ENCODE measurements at regions not wholly inside any gene's neighbourhood (a gene's known extent, or its start where the extent isn't known, plus 50 kb on each side); places are given as distances from the start of the nearest gene placed in this dataset.

GRCh38 chr18:44562986-44563385 is 117.7 kb upstream of the SETBP1 start:
- WGBS (ENCODE audit: extremely low coverage, insufficient coverage, insufficient read length) = no CpG with 5 or more reads among the region's 1 CpG
- Histone ChIP-seq H3K4me2 (ENCODE audit: low read length) (no peak overlapping the region), H4K12ac (ENCODE audit: low read depth, low read length) (no peak overlapping the region), H3K18ac (ENCODE audit: low read length) (no peak overlapping the region), H3K79me2 (ENCODE audit: control insufficient read depth, insufficient read depth, low read length, poor library complexity) (no peaks in the 10 kb centered on the region), H2BK12ac (ENCODE audit: low read length) (no peak overlapping the region), H3K79me1 (ENCODE audit: low read length) (peaks cover 9% of the 10 kb centered on the region), H2BK5ac (ENCODE audit: low read depth, low read length, poor library complexity) (no peak overlapping the region), H2AK5ac (ENCODE audit: low read length) (no peak overlapping the region), H3K9ac (ENCODE audit: low read length) (no peak overlapping the region), H3K27ac (ENCODE audit: low read depth, low read length) (no peak overlapping the region), H4K91ac (ENCODE audit: low read depth, low read length) (no peak overlapping the region), H3K4me3 (ENCODE audit: low read depth, low read length) (no peak overlapping the region), H2AFZ (ENCODE audit: insufficient read depth, low read length, poor library complexity) (no peak overlapping the region), H4K8ac (ENCODE audit: low read depth, low read length) (no peak overlapping the region), H3K9me3 (ENCODE audit: insufficient read depth, low read depth, low read length) (no peaks in the 10 kb centered on the region), H3K27me3 (ENCODE audit: insufficient read depth, low read length) (no peaks in the 10 kb centered on the region), H3K14ac (ENCODE audit: low read length) (no peak overlapping the region), H2BK120ac (ENCODE audit: insufficient read depth, low read length, poor library complexity) (no peak overlapping the region), H3K4me1 (ENCODE audit: control insufficient read depth in 1 of 2, insufficient read depth in 2 of 2, low read length in 2 of 2) (peaks cover 0 to 7% of the 10 kb centered on the region in 2 experiments), H3K36me3 (ENCODE audit: control insufficient read depth in 1 of 2, insufficient read depth in 2 of 2, low read length in 2 of 2) (no peaks in the 10 kb centered on the region), H3K23ac (ENCODE audit: low read length) (no peak overlapping the region), H3K4ac (ENCODE audit: low read depth, low read length) (no peak overlapping the region)
- no peak for DNase-seq

DNA sequence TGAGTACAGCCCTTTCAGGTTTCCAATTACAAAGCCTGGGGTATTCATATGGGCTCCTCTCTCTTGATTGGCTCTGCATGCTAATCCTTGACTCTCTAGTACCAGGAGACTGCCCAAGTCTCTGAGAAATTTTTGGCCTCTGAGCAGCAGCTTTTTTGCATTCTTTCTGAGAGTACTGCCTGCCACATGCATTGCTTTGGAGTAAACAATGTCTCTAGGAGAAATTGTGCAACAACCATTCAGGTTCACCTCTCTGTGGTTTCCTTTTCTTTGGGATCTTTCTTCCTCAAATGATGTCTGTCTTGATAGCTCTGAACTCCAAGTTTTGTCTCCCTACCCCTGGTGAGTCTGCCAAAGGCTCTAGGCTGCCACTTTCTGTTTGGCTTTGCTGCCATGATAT is 115.8 kb upstream of the SETBP1 start:
- Histone ChIP-seq H4K91ac (ENCODE audit: low read depth, low read length) (no peak overlapping the region), H3K36me3 (ENCODE audit: control insufficient read depth in 1 of 2, insufficient read depth in 2 of 2, low read length in 2 of 2) (no peaks in the 10 kb centered on the region), H3K4me2 (ENCODE audit: low read length) (no peak overlapping the region), H2BK5ac (ENCODE audit: low read depth, low read length, poor library complexity) (no peak overlapping the region), H2BK120ac (ENCODE audit: insufficient read depth, low read length, poor library complexity) (no peak overlapping the region), H3K14ac (ENCODE audit: low read length) (no peak overlapping the region), H3K9me3 (ENCODE audit: insufficient read depth, low read depth, low read length) (no peaks in the 10 kb centered on the region), H4K12ac (ENCODE audit: low read depth, low read length) (no peak overlapping the region), H3K9ac (ENCODE audit: low read length) (no peak overlapping the region), H2AK5ac (ENCODE audit: low read length) (no peak overlapping the region), H3K79me1 (ENCODE audit: low read length) (peaks cover 12% of the 10 kb centered on the region), H3K4me1 (ENCODE audit: control insufficient read depth in 1 of 2, insufficient read depth in 2 of 2, low read length in 2 of 2) (peaks cover 7 to 13% of the 10 kb centered on the region in 2 experiments), H3K27me3 (ENCODE audit: insufficient read depth, low read length) (no peaks in the 10 kb centered on the region), H3K4me3 (ENCODE audit: low read depth, low read length) (no peak overlapping the region), H3K4ac (ENCODE audit: low read depth, low read length) (no peak overlapping the region), H4K8ac (ENCODE audit: low read depth, low read length) (no peak overlapping the region), H2AFZ (ENCODE audit: insufficient read depth, low read length, poor library complexity) (no peak overlapping the region), H3K23ac (ENCODE audit: low read length) (no peak overlapping the region), H3K18ac (ENCODE audit: low read length) (no peak overlapping the region), H2BK12ac (ENCODE audit: low read length) (no peak overlapping the region), H3K79me2 (ENCODE audit: control insufficient read depth, insufficient read depth, low read length, poor library complexity) (no peaks in the 10 kb centered on the region), H3K27ac (ENCODE audit: low read depth, low read length) (peak overlapping the region; percentile 72)
- peak; percentile 83 to 96 for DNase-seq

- Histone ChIP-seq H3K23ac (ENCODE audit: low read length) (no peak overlapping the region), H3K79me2 (ENCODE audit: control insufficient read depth, insufficient read depth, low read length, poor library complexity) (no peaks in the 10 kb centered on the region), H3K36me3 (ENCODE audit: control insufficient read depth in 1 of 2, insufficient read depth in 2 of 2, low read length in 2 of 2) (no peaks in the 10 kb centered on the region), H4K91ac (ENCODE audit: low read depth, low read length) (peak overlapping the region; percentile 64), H3K4ac (ENCODE audit: low read depth, low read length) (no peak overlapping the region), H2BK120ac (ENCODE audit: insufficient read depth, low read length, poor library complexity) (peak overlapping the region; percentile 96), H3K9ac (ENCODE audit: low read length) (no peak overlapping the region), H2BK5ac (ENCODE audit: low read depth, low read length, poor library complexity) (peak overlapping the region; percentile 86), H4K8ac (ENCODE audit: low read depth, low read length) (peak overlapping the region; percentile 50), H3K79me1 (ENCODE audit: low read length) (peaks cover 12% of the 10 kb centered on the region), H3K27me3 (ENCODE audit: insufficient read depth, low read length) (no peaks in the 10 kb centered on the region), H2AFZ (ENCODE audit: insufficient read depth, low read length, poor library complexity) (no peak overlapping the region), H2BK12ac (ENCODE audit: low read length) (peak overlapping the region; percentile 98), H3K27ac (ENCODE audit: low read depth, low read length) (peak overlapping the region; percentile 61), H4K12ac (ENCODE audit: low read depth, low read length) (no peak overlapping the region), H3K4me3 (ENCODE audit: low read depth, low read length) (no peak overlapping the region), H3K4me1 (ENCODE audit: control insufficient read depth in 1 of 2, insufficient read depth in 2 of 2, low read length in 2 of 2) (peaks cover 7 to 13% of the 10 kb centered on the region in 2 experiments), H3K9me3 (ENCODE audit: insufficient read depth, low read depth, low read length) (no peaks in the 10 kb centered on the region), H3K14ac (ENCODE audit: low read length) (peak overlapping the region; percentile 89), H2AK5ac (ENCODE audit: low read length) (peak overlapping the region; percentile 44), H3K4me2 (ENCODE audit: low read length) (no peak overlapping the region), H3K18ac (ENCODE audit: low read length) (peak overlapping the region; percentile 88)
- no CpG with 5 or more reads among the region's 2 CpGs for WGBS (ENCODE audit: extremely low coverage, insufficient coverage, insufficient read length)
- peak; percentile 20 to 52 for DNase-seq
Observed at GRCh38 chr18:44568342-44568741, 112.3 kb upstream of the SETBP1 start.

DNA sequence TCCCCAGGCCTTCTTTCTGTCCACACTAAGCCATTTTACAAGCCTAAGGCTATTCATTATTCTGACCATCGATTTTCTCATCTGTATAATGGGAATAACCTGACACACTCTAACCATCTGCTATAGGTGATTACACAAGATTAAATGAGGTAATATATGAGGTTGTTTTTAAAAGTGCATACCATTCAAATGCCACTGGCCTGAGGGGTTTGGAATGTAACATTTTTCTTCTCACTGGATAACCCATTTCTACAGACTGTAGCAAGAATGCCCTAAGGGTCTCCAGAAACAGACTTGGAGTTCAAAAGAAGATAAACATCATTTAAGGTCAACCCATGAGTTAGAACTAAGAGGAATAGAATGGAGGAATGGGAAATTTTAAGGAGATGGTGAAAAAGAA is 111.7 kb upstream of the SETBP1 start:
- Histone ChIP-seq H3K4me1 (ENCODE audit: control insufficient read depth in 1 of 2, insufficient read depth in 2 of 2, low read length in 2 of 2) (peaks cover 7 to 13% of the 10 kb centered on the region in 2 experiments), H3K23ac (ENCODE audit: low read length) (no peak overlapping the region), H2BK120ac (ENCODE audit: insufficient read depth, low read length, poor library complexity) (no peak overlapping the region), H3K4ac (ENCODE audit: low read depth, low read length) (no peak overlapping the region), H3K27me3 (ENCODE audit: insufficient read depth, low read length) (no peaks in the 10 kb centered on the region), H3K4me2 (ENCODE audit: low read length) (no peak overlapping the region), H4K12ac (ENCODE audit: low read depth, low read length) (no peak overlapping the region), H3K14ac (ENCODE audit: low read length) (no peak overlapping the region), H3K79me2 (ENCODE audit: control insufficient read depth, insufficient read depth, low read length, poor library complexity) (no peaks in the 10 kb centered on the region), H3K4me3 (ENCODE audit: low read depth, low read length) (no peak overlapping the region), H2BK12ac (ENCODE audit: low read length) (no peak overlapping the region), H2BK5ac (ENCODE audit: low read depth, low read length, poor library complexity) (no peak overlapping the region), H3K27ac (ENCODE audit: low read depth, low read length) (peak overlapping the region; percentile 61), H3K79me1 (ENCODE audit: low read length) (peaks cover 12% of the 10 kb centered on the region), H3K9me3 (ENCODE audit: insufficient read depth, low read depth, low read length) (no peaks in the 10 kb centered on the region), H2AK5ac (ENCODE audit: low read length) (no peak overlapping the region), H3K9ac (ENCODE audit: low read length) (no peak overlapping the region), H4K8ac (ENCODE audit: low read depth, low read length) (no peak overlapping the region), H4K91ac (ENCODE audit: low read depth, low read length) (no peak overlapping the region), H2AFZ (ENCODE audit: insufficient read depth, low read length, poor library complexity) (no peak overlapping the region), H3K18ac (ENCODE audit: low read length) (no peak overlapping the region), H3K36me3 (ENCODE audit: control insufficient read depth in 1 of 2, insufficient read depth in 2 of 2, low read length in 2 of 2) (no peaks in the 10 kb centered on the region)
- DNase-seq = peak; percentile 91 to 99
- no CpG with 5 or more reads among the region's 1 CpG for WGBS (ENCODE audit: extremely low coverage, insufficient coverage, insufficient read length)

All from trophoblast cell (in vitro differentiated cells and primary cell).